HG03442 (cell line): ENCODE measurements at regions not wholly inside any gene's neighbourhood (a gene's known extent, or its start where the extent isn't known, plus 50 kb on each side); places are given as distances from the start of the nearest gene placed in this dataset.

Source experiments
- ATAC-seq: cut with Tn5 transposase; IDR thresholded peaks from one replicate; pipeline ENCODE4 v1.9.1; 2021; ENCODE audit warnings: mild to moderate bottlenecking, moderate library complexity; ENCODE audit not compliant: unreplicated experiment

GRCh38 chr22:23522623-23523251 lies 57.4 kb downstream of the IGLL1 start:
- no peak for ATAC-seq

- no peak for ATAC-seq
Observed at GRCh38 chr22:23521441-23522113, 58.5 kb downstream of the IGLL1 start.

- ATAC-seq: no peak
Observed at GRCh38 chr22:23520863-23521440, 59.1 kb downstream of the IGLL1 start.

- no peak for ATAC-seq
Observed at GRCh38 chr22:23519442-23520157, 60.5 kb downstream of the IGLL1 start.

- no peak for ATAC-seq
Observed at GRCh38 chr22:23518376-23519187, 61.5 kb downstream of the IGLL1 start.

GRCh38 chr22:23517804-23518375 lies 62.2 kb downstream of the IGLL1 start:
- ATAC-seq: no peak

GRCh38 chr22:23516304-23516703 lies 63.8 kb downstream of the IGLL1 start:
- ATAC-seq: no peak

- no peak for ATAC-seq
Observed at GRCh38 chr22:23514322-23515038, 65.6 kb downstream of the IGLL1 start.

GRCh38 chr22:23513705-23514104 lies 66.4 kb downstream of the IGLL1 start:
- no peak for ATAC-seq

- no peak for ATAC-seq
Observed at GRCh38 chr22:23513133-23513532, 67.0 kb downstream of the IGLL1 start.

- ATAC-seq: no peak
Observed at GRCh38 chr22:23512721-23513120, 67.4 kb downstream of the IGLL1 start.

- no peak for ATAC-seq
Observed at GRCh38 chr22:23512348-23512705, 67.8 kb downstream of the IGLL1 start.

GRCh38 chr22:23511627-23512347 lies 68.3 kb downstream of the IGLL1 start:
- no peak for ATAC-seq

- no peak for ATAC-seq
Observed at GRCh38 chr22:23509571-23510302, 70.4 kb downstream of the IGLL1 start.

GRCh38 chr22:23504516-23504915 lies 75.6 kb downstream of the IGLL1 start:
- ATAC-seq: no peak

- ATAC-seq: no peak
Observed at GRCh38 chr22:23503736-23504440, 76.2 kb downstream of the IGLL1 start.

- ATAC-seq: no peak
Observed at GRCh38 chr22:23503142-23503541, 76.9 kb downstream of the IGLL1 start.

- no peak for ATAC-seq
Observed at GRCh38 chr22:23501708-23502107, 78.4 kb downstream of the IGLL1 start.
